Stimulated activated CD4-positive, alpha-beta T cell treated with anti-CD3 and anti-CD28 coated beads, Interleukin-15, amount 100 ng/mL, for 48 hours (primary cell): ENCODE measurements at regions not wholly inside any gene's neighbourhood (a gene's known extent, or its start where the extent isn't known, plus 50 kb on each side); places are given as distances from the start of the nearest gene placed in this dataset.
A peak's percentile ranks its signal among the peaks of the same experiment; 100 is the strongest.

ENCODE experiments used
- DNase-seq, 2 donors: peaks; one replicate each; pipeline ENCODE4 v3.0.0-alpha.2; 2020; ENCODE audit warnings: low read depth in 2 of 2

- DNase-seq, result no peak
Observed at GRCh38 chr6:40312213-40313015, 274.8 kb downstream of the LRFN2 start.

GRCh38 chr6:40308533-40309306, 278.4 kb downstream of the LRFN2 start:
- peak; percentile 23 to 58 for DNase-seq

GRCh38 chr6:40307712-40308111, 279.5 kb downstream of the LRFN2 start:
- no peak for DNase-seq

- DNase-seq, result no peak
Observed at GRCh38 chr6:40302856-40303454, 284.2 kb downstream of the LRFN2 start.

- DNase-seq, result no peak
Observed at GRCh38 chr6:40299681-40300080, 287.5 kb downstream of the LRFN2 start.

- DNase-seq, result no peak
Observed at GRCh38 chr6:40298207-40298606, 289.0 kb downstream of the LRFN2 start.

- no peak for DNase-seq
Observed at GRCh38 chr6:40295251-40295950, 291.8 kb downstream of the LRFN2 start.

GRCh38 chr6:40293460-40294185, 293.5 kb downstream of the LRFN2 start:
- no peak for DNase-seq

GRCh38 chr6:40293060-40293459, 294.1 kb downstream of the LRFN2 start:
- no peak for DNase-seq

- DNase-seq, result no peak
Observed at GRCh38 chr6:40290816-40291215, 296.3 kb downstream of the LRFN2 start.

GRCh38 chr6:40288919-40289318, 298.2 kb downstream of the LRFN2 start:
- DNase-seq, result no peak

- no peak for DNase-seq
Observed at GRCh38 chr6:40287296-40287850, 299.8 kb downstream of the LRFN2 start.

GRCh38 chr6:40286721-40287120, 300.4 kb downstream of the LRFN2 start:
- no peak for DNase-seq

GRCh38 chr6:40285996-40286395, 301.2 kb downstream of the LRFN2 start:
- DNase-seq, result no peak

GRCh38 chr6:40285535-40285934, 301.6 kb downstream of the LRFN2 start:
- no peak for DNase-seq

GRCh38 chr6:40282986-40283385, 304.2 kb downstream of the LRFN2 start:
- DNase-seq, result no peak

GRCh38 chr6:40281402-40281801, 305.8 kb downstream of the LRFN2 start:
- no peak for DNase-seq

GRCh38 chr6:40280231-40280630, 306.9 kb downstream of the LRFN2 start:
- no peak for DNase-seq

- DNase-seq, result no peak
Observed at GRCh38 chr6:40276141-40276540, 311.0 kb downstream of the LRFN2 start.

GRCh38 chr6:40274058-40274457, 313.1 kb downstream of the LRFN2 start:
- DNase-seq, result no peak

- no peak for DNase-seq
Observed at GRCh38 chr6:40268614-40269013, 318.6 kb downstream of the LRFN2 start.
